ENCODE measurements at regions not wholly inside any gene's neighbourhood (a gene's known extent, or its start where the extent isn't known, plus 50 kb on each side); places are given as distances from the start of the nearest gene placed in this dataset.
"Not testable (repeated sequence)": the region's sequence is repeated elsewhere in the genome, so short reads cannot be mapped to it uniquely, and the experiment has no call there.

DNA sequence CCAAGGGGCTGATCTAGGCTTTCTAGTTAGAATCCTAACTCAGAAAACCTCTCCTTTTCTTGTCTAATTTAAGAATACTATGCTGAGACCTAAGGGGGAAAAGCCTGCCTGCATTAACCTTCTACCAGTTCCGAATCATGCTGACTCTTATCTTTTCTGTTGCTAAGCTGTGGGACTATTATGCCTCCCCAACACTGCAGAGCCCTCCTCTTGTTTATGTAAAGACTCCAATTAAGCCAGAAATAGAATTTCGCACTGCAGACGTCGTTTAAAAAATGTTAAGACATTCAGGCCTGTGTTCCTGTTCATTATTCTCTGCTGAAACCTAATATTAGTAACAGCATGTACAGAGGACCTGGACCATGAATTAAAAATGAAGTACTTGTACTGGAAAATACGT lies 310.6 kb upstream of the ATP11B start:
- no peak for DNase-seq

DNA sequence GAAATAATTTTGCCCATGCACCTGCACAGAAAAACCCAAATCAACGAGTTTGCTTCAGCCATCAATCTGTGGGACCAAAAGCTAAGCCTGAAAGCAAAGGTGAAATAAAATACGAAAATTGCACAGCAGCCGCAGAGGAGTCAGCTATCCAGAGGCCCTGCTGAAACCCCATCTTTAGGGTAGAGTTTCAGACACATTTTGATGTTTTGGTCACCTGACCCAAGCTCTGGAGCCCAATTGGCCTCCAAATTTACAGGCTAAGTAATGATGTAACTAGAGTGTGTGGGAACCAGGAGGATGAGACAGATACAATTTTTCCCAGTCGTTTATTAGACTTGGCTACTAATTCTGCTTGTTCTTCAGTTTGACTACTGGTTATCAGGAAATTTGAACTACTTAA lies 308.6 kb upstream of the ATP11B start:
- DNase-seq: no peak

- no peak for DNase-seq
Observed at GRCh38 chr3:182485301-182485700, 308.0 kb upstream of the ATP11B start.

DNA sequence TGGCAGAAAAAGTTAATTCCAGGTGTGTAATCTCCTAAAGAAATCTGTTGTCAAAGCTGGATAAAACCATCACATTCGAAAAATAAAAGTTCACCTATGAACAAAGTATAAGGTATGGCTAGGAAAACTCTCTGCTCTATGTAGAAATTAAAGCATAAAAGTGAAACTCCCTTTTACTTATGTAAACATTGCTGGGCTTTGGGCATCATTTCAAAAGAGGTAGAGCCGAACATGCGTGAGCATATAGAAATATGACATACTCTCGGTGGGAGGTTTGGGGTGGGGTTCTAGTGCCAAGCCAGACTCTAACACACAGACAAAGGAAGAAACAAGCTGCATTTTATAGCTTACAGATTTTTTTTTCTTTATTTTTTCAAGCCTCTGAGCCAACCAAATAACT lies 306.8 kb upstream of the ATP11B start:
- no peak for DNase-seq

GRCh38 chr3:182487143-182487542 lies 306.2 kb upstream of the ATP11B start:
- DNase-seq: no peak

DNA sequence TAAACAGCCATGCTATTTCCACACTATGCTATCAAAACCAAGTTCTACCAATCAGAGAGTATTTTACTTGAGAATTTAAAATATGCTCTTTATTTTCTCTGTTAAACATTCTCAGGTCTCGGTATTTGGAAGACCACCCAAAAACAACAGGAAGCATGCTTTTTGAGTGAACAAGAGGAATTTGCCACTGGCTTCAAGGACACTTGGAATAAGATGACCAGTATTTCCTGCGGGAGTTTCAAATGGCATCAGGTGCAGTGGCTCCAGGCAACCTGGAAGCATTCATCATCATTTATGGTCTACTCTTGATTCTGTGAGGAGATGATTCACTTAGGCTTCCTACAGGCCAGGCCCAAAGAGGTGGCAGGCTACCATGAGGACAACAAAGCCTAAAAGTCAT lies 305.7 kb upstream of the ATP11B start:
- no peak for DNase-seq

DNA sequence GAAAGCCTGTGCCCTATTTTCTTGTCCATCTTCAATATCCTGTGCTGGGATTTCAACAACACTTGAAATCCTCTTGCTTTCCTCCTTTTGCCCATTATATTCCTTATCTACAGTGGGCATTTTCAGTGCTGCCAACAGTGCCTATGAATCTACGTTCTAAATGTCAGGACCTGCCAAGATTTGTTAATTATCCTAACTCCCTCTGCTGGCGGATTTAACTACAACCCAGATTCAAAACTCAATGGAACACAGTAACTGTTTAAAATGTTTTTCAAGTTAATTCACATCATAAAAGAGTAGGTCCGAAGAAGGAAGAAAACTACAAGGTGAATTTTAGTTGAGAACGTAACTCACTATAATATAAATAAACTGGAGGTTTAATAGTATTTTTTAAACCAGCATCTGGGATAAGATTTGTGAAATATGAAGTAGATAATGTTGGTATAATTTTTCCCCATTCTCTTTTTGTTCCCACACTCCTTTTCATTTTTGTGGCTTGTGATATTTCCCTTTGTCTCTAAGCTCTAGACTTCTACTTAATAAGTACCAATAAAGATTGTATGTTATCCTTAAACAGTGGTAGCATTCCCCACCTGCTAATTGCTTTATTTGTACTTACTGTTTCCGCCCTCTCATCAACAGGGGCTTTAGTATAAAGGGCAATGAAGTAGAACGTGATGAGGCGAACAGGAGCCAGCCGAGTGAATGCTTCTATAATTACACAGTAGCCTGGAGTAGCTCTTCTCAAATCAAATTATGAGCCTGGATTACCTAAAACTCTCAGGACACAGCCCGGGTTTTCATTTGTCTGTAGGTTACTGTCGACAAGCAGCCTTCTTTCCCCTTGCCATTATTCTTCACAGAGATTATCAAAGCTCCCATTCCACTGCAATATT lies 302.5 kb upstream of the ATP11B start:
- peak; percentile 98 for DNase-seq

- DNase-seq: no peak
Observed at GRCh38 chr3:182491577-182491976, 301.7 kb upstream of the ATP11B start.

DNA sequence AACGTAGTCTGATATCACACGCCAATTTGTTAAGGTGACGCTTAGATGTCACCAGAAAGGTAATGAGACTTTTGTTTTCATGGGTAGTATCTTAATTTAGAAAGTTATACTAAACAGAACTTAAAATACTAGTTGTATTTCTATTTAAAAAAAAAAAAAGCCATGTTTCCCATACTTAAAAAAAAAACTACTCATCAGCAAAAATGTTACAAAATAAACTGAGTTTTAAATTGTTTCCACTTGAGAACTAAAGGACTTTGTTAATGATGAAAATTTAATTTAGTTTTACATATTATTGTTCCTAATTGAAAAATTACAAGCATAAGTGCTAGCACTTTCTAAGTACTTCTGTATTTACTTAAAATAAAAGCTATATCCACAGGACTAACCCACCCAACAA lies 300.8 kb upstream of the ATP11B start:
- DNase-seq: no peak

GRCh38 chr3:182500289-182500688 lies 293.0 kb upstream of the ATP11B start:
- DNase-seq: no peak

DNA sequence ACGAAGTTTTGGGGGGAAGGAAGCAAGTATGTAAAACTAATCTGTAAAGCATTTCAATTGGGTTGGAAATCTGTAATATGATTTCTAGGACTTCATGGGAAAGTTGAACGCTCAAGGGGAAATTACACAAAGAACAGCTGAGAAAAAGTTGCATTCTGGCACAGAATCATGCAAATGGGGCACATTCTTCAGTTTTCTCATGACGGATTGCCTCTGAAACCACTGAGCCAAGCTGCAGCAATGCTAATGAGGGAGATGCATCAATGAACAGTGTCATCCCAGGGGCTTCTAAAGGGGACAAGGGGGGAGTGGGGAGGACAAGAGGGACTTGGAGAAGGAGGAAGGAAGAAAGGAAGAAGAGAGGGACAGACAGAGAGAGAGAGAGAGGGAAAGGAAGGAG lies 291.4 kb upstream of the ATP11B start:
- no peak for DNase-seq

- DNase-seq: no peak
Observed at GRCh38 chr3:182503401-182503800, 289.9 kb upstream of the ATP11B start.

- peak; percentile 83 for DNase-seq
Observed at GRCh38 chr3:182508919-182509711, 284.2 kb upstream of the ATP11B start.

- DNase-seq: no peak
Observed at GRCh38 chr3:182509844-182510460, 283.4 kb upstream of the ATP11B start.

GRCh38 chr3:182514236-182514964 lies 278.9 kb upstream of the ATP11B start:
- no peak for DNase-seq

- DNase-seq: no peak
Observed at GRCh38 chr3:182516597-182517336, 276.5 kb upstream of the ATP11B start.

DNA sequence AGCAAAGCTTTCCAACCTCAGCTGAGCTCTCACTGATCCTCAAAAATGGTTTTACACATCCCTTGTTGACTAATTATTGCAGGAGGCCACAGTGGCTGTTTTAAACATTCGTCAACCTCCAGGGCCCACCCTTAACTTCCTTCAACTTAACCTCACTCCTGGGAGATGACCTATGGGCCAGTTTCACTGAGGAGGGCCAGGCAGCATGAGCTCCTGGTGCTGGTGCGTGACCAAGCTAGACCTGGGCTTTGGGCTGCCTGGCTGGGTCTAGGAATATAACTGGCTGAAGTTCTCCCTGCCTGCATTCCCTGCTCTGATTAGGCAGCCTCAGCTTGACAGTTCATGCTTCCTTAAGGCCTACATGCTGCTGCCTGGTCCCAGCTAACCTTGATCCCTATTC lies 273.7 kb upstream of the ATP11B start:
- no peak for DNase-seq

DNA sequence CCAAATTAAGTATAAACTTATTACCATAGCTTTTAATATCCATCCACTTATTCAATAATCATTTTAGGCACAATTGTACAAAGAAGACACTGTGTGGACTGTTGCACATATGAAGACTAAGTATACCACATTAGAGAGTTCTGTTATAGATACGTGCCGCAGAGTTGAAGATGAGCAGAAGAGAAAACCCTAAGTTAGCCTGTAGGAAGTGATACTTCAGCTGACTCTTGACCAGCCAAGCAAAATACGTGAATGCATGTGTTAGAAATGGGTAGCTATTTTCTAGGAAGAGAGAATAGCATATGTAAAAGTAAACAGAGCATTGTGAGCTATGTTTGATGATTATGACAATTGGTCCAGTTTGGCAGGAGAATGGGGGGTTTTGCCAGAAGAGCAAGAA lies 272.0 kb upstream of the ATP11B start:
- DNase-seq: no peak

DNA sequence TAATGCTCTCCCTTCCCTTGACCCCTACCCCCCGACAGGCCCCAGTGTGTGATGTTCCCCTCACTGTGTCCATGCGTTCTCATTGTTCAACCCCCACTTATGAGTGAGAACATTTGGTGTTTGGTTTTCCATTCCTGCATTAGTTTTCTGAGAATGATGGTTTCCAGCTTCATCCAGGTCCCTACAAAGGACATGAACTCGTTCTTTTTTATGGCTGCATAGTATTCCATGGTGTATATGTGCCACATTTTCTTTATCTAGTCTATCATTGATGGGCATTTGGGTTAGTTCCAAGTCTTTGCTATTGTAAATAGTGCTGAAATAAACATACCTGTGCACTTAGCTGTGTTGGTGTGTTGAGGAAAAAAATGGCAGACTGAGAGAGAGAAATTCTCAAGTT lies 269.9 kb upstream of the ATP11B start:
- DNase-seq: not testable (repeated sequence)

DNA sequence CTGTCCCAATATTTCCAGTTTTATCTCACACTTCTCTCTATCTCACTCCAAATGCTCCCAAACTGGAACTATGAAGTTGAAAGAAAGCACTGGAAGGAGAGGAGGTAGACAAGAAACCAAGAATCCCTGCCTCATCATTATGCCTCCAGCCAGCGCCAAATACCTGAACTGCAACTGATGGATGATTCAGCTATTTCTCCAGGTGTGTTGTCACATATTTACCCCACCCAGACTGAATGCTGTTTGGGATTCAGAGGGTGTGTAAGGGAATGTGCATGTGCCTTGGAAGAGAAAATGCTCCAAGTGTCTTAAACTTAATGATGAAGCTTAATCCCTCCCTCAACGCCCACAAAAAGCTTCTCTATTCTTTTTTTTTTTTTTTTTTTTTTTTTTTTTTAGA lies 269.5 kb upstream of the ATP11B start:
- DNase-seq: no peak

GRCh38 chr3:182524711-182525401 lies 268.4 kb upstream of the ATP11B start:
- no peak for DNase-seq

Data from NCI-H1105 (cell line).